ENCODE measurements at regions not wholly inside any gene's neighbourhood (a gene's known extent, or its start where the extent isn't known, plus 50 kb on each side); places are given as distances from the start of the nearest gene placed in this dataset.

DNA sequence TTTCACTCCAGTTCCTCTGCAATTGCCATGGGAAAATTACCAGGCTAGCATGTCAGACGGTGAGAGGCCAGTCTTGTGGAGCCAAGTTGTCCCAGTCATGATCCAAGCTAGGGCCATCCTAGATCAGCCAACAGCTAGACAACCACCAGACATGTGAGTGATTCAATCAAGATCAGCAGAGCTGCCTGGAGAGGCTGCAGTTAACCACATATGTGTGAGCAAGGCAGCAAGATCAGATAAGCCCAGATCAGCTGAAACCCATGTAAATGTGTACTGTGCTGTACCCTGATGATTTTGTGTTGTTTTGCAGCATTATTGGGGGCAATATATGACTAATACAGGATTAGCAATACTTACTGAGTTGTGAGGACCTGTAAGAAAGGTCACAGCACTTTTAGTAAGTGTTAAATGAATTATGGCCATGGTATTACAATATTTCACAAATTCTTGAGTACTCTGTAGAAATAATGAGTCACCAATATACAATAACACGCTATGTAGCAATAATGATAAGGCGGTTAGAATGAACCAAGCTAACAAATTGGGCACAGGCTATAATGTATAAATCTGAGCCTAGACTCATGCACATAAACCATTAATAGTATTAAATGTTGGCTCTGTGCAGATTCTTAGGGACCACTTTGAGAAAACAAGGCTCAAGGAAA lies 91.4 kb downstream of the SUDS3 start:
- DNase-seq = no peak

DNA sequence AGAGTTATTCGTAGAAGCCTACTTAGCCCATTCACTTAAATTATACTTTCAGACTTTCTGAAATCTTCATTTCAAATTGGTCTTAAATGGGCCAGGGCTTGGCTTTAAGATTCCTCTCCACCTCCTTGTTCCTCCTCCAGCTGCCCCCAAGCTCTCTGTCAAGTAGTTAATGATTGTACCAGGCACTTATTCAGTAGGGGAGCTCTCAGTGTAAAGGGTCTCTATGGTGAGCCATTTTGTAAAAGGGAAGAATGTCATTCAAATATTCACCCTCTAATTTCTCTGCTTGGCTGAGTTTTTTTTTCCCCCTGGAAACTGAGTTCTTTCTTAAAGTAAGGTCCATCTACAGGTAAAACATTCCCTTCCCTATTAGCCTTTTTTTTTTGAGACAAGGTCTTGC lies 96.6 kb downstream of the SUDS3 start:
- DNase-seq = no peak

GRCh38 chr12:118480235-118480634 lies 103.9 kb downstream of the SUDS3 start:
- DNase-seq = no peak

DNA sequence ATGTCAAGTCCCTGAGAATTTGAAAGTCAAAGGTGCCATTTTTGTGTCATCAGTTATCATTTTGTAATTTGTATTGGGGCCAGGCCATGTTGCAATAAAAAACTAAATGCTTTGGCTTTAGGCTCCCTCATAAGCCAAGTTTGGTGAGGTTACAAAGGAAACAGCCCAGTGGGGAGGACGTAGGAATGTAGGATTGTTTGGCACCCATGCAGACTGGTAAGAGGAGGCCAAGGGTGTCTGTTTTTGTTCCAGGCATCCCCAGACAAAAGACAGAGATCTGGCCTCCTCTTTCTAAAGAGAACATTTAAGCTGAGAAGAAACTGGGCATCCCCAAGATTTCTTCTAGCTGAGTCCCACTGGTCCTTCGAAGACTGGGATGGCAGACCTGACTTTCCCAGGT lies 111.7 kb downstream of the SUDS3 start:
- no peak for DNase-seq

- no peak for DNase-seq
Observed at GRCh38 chr12:118493962-118494361, 117.6 kb downstream of the SUDS3 start.

- no peak for DNase-seq
Observed at GRCh38 chr12:118494776-118495175, 118.4 kb downstream of the SUDS3 start.

GRCh38 chr12:118495296-118495695 lies 118.9 kb downstream of the SUDS3 start:
- no peak for DNase-seq

GRCh38 chr12:118498171-118498570 lies 121.8 kb downstream of the SUDS3 start:
- no peak for DNase-seq

GRCh38 chr12:118500299-118500698 lies 123.9 kb downstream of the SUDS3 start:
- no peak for DNase-seq

GRCh38 chr12:118501489-118501888 lies 125.1 kb downstream of the SUDS3 start:
- DNase-seq = no peak

DNA sequence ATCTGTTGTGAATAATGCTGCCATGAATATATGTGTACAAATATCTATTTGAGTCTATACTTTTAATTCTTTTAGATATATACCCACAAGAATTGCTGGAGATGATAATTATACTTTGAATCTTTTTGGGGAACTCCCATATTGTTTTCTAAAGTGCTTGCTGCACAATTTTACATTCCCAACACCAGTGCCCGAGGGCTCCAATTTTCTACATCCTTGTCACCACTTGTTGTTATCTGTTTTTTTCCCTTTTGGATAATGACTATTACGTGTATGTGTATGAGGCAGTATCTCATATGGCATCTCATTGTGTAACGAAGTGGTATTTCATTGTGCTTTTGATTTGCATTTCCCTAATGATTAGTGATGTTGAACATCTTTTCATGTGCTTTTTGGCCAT lies 127.1 kb downstream of the SUDS3 start:
- DNase-seq = no peak

GRCh38 chr12:118512669-118513068 lies 136.3 kb downstream of the SUDS3 start:
- DNase-seq = no peak

- no peak for DNase-seq
Observed at GRCh38 chr12:118513611-118514010, 137.3 kb downstream of the SUDS3 start.

- DNase-seq = no peak
Observed at GRCh38 chr12:118514297-118514696, 137.9 kb downstream of the SUDS3 start.

DNA sequence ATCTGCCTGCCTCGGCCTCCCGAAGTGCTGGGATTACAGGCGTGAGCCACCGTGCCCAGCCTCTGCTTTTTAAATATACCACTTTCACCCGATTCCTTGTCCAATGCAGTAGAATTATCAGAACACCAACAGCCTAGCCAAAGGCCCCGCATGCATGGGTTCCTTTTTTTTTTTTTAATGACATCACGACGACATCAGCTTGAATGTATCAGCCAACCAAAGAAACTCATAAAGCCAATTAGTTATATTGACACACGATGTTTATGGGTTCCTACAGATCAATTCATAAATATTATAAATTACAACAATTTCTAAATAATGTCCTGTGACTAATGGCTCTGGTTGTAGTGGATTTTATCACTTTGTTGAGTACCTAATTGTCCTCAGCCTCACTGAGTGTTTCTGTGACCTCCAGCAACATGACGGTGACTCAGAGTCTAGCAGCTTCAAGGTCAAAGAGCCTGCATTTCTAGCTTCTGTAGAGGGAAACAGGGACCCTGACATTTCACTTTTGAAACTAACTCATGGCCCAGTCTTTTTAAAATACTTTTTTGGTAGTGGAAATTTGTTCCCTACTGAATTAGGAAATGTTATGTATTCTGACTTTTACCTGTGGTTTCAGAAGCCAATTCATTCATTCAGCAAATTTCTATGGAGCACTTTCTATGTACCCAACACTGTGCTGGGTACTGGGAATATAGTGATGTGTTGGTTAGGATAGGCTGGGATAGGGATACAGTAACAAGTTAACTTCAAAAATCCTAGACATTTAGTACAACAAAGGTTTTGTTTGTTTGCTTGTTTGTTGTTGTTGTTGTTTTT lies 144.1 kb downstream of the SUDS3 start:
- no peak for DNase-seq

GRCh38 chr12:118521036-118521370 lies 144.6 kb downstream of the SUDS3 start:
- DNase-seq = no peak

GRCh38 chr12:118524446-118524845 lies 148.1 kb downstream of the SUDS3 start:
- no peak for DNase-seq

DNA sequence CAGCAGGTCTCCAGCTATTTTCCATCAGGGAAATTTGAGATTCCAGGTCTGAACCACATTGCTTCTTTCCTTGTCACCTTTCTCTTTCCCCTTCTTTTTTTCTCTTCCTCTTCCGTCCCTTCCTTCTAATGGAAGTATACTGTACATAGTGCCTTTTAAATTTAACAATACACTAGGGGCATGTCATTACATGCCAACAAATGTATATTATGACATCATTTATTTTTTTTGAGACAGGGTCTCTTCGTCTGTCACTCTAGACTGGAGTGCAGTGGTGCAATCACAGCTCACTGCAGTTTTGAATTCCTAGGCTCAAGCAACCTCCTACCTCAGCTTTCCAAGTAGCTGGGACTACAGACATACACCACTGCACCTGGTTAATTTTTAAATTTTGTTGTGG lies 148.9 kb downstream of the SUDS3 start:
- DNase-seq = no peak

DNA sequence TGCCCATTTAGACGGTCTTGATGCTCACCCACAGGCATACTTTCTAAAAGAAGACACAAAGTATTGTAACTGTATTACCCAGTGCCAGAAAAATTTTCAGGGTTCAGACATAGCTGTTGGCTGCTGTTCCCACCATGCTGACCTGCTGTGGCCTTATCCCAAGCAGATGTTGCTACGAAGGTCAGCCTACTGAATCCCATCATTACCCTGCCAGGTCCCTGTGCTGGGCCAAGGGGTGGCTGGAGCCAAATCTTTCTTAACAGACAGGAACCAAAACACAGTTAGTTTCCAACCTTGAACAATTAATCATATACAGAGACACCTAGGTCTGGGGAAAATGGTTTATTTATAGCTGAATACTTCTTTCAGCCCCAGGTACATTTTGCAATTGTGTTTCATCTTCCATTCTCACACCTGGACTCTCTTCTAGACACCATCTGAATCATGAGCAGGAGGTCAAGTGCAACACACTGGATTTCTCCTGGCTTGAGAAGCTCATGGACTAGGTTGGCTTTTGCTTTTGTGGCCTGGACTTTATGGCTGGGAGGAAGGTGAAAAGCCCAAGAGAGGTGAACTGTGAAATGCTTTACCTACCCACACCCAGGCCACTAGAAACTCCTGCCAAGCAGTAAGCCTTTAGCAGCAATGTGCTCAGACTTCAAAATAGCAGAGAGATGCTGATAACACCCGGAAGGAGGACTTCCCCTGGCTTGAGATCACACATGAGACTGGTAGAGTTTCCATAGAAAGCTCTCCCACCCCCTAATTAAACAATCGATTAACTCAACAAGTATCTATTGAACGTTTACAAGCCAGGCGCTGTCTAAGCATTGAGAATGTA lies 150.1 kb downstream of the SUDS3 start:
- no peak for DNase-seq

DNA sequence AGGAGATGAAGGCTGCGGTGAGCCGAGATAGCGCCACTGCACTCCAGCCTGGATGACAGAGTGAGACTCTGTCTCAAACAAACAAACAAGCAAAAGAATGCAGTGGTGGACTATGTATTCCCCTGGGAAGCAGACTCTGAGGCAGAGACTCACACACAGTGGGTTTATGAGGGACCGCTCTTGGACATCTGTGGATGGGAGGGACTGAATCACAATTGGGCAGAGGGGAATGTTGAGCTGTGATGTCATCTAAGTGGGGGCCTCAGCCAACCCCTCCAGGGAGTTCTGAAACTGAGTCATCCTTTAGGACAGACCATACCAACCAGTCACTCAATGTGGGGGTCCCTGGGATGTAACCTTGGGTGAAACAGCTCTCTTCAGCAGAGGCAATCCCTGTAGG lies 151.0 kb downstream of the SUDS3 start:
- no peak for DNase-seq

DNA sequence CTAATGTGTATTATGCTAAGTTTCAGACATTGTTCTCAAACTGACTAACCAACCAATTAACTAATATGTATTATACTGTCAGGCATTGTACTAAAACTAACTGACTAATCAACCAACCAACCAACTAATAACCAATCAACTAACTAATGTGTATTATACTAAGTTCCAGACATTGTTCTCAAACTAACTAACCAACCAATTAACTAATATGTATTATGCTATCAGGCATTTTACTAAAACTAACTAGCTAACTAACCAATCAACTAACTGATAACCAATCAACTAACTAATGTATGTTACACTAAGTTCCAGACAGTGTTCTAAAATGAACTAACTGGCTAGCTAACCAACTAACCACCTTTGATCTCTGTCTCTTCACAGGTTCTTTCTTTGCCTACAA lies 152.3 kb downstream of the SUDS3 start:
- DNase-seq = no peak

GRCh38 chr12:118534003-118534402 lies 157.6 kb downstream of the SUDS3 start:
- DNase-seq = no peak

DNA sequence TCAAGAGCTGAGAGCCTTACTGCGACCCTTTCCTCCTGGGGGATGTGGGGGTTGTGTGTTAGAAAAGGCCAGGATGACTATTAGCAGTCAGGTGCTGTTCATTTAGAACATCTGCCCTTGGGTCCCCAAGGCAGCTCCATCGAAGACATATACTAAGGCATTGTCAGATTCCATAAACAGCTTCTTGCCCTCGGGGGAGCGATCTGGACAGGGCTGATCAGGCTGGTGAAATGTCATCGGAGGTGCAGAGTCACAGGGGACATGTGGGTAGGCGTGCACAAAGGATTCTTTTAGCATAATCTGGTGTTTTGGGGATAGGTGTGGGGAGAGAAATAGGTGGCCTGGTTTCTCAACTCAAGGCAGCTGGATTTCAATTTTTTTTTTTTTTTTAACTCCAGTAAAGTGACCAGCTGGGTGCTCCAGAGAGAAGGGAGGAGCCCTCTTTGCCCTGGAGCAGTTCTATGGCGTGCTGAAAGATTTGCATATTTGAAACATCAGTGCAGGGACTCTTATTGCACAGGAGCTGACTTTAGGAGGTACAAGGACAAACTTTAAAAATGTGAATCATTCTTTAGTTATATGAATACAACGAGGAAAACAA lies 160.1 kb downstream of the SUDS3 start:
- DNase-seq = no peak
